ENCODE measurements at regions not wholly inside any gene's neighbourhood (a gene's known extent, or its start where the extent isn't known, plus 50 kb on each side); places are given as distances from the start of the nearest gene placed in this dataset.

- no peaks in the 10 kb centered on the region for H3K9me3 ChIP-seq
- intact Hi-C loops (cut with DNase I), result no loop called here
- 100% methylated on average over 1 of the region's 2 CpGs for WGBS (ENCODE audit: insufficient coverage, low coverage, low lambda C conversion rate, missing lambda C conversion rate)
- H3K4me3 ChIP-seq, result no peak overlapping the region
- peaks cover 0 to 14% (median 0%) of the 10 kb centered on the region in 4 donors for H3K4me1 ChIP-seq
- no peak overlapping the region for H3K27ac ChIP-seq
- H3K36me3 ChIP-seq, result no peaks in the 10 kb centered on the region
- ATAC-seq (no peak), DNase-seq (no peak)
- TF ChIP-seq POLR2A (IDR thresholded peaks at IDR 0.05), result no peak
- no peaks in the 10 kb centered on the region for H3K27me3 ChIP-seq
Measured at GRCh38 chr1:182257369-182258063, 134.1 kb downstream of the GLUL start.

DNA sequence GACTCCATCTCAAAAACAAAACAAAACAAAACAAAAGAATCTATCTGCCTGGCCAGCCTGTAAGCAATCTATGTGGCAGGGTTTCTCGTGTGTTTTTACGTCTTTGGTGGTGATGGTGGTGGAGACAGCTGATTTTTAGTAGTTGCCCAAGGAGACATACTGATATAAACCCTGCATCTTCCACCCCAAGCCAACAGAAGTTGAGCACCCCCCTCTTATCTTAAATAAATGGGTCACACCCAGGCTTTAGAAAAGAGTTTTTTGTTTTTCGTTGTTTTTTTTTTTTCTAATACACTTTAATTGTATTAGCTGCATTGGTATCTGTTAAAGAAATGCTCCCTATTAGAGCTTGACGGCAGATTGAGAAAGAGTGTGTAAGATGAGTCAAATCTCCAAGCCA is 134.7 kb downstream of the GLUL start:
- H3K4me3 ChIP-seq, result no peak overlapping the region
- H3K27ac ChIP-seq, result no peak overlapping the region
- no peaks in the 10 kb centered on the region for H3K36me3 ChIP-seq
- no peaks in the 10 kb centered on the region for H3K27me3 ChIP-seq
- TF ChIP-seq POLR2A (IDR thresholded peaks at IDR 0.05), result no peak
- TF ChIP-seq, protein P1, sequence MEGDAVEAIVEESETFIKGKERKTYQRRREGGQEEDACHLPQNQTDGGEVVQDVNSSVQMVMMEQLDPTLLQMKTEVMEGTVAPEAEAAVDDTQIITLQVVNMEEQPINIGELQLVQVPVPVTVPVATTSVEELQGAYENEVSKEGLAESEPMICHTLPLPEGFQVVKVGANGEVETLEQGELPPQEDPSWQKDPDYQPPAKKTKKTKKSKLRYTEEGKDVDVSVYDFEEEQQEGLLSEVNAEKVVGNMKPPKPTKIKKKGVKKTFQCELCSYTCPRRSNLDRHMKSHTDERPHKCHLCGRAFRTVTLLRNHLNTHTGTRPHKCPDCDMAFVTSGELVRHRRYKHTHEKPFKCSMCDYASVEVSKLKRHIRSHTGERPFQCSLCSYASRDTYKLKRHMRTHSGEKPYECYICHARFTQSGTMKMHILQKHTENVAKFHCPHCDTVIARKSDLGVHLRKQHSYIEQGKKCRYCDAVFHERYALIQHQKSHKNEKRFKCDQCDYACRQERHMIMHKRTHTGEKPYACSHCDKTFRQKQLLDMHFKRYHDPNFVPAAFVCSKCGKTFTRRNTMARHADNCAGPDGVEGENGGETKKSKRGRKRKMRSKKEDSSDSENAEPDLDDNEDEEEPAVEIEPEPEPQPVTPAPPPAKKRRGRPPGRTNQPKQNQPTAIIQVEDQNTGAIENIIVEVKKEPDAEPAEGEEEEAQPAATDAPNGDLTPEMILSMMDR (IDR thresholded peaks at IDR 0.05), result no peak
- ATAC-seq (no peak), DNase-seq (no peak)
- H3K9me3 ChIP-seq, result no peaks in the 10 kb centered on the region
- WGBS (ENCODE audit: insufficient coverage, low coverage, low lambda C conversion rate, missing lambda C conversion rate), result 93% methylated on average over 4 of the region's 4 CpGs
- intact Hi-C loops (cut with DNase I), result no loop called here
- H3K4me1 ChIP-seq, result peaks cover 0 to 14% (median 0%) of the 10 kb centered on the region in 4 donors

GRCh38 chr1:182255494-182255893 is 136.1 kb downstream of the GLUL start:
- DNase-seq (no peak), ATAC-seq (no peak)
- H3K9me3 ChIP-seq, result no peaks in the 10 kb centered on the region
- 100% methylated on average over 4 of the region's 4 CpGs for WGBS (ENCODE audit: insufficient coverage, low coverage, low lambda C conversion rate, missing lambda C conversion rate)
- no peak for TF ChIP-seq POLR2A (IDR thresholded peaks at IDR 0.05)
- TF ChIP-seq, protein P1 (IDR thresholded peaks at IDR 0.05), result no peak
- peaks cover 0 to 14% (median 0%) of the 10 kb centered on the region in 4 donors for H3K4me1 ChIP-seq
- no peak overlapping the region for H3K4me3 ChIP-seq
- intact Hi-C loops (cut with DNase I), result no loop called here
- H3K27ac ChIP-seq, result no peak overlapping the region
- H3K27me3 ChIP-seq, result no peaks in the 10 kb centered on the region
- H3K36me3 ChIP-seq, result no peaks in the 10 kb centered on the region

DNA sequence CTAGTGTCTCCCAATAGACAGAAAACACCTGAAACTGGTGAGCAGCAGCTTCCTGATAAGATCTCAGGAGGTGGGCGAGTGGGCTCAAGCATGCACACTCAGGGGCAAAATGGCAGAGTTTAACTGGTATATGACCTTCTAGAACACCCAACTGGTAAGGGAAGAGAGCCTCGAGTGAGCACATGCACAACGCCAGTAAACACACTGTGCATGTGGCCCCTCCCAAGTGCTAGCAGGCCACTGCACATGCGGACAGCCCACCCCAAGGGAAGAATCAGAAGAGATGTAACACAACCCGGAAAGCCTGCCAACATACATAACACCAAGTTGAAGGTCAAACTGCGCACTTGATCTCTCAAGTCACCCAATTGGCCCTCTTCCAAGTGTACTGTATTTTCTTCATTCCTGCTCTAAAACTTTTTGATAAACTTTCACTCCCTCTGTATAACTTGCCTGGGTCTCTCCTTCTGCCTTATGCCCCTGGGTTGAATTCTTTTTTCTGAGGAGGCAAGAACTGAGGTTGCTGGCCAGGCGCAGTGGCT is 138.2 kb downstream of the GLUL start:
- intact Hi-C loops (cut with DNase I), result no loop called here
- WGBS (ENCODE audit: insufficient coverage, low coverage, low lambda C conversion rate, missing lambda C conversion rate), result 77% methylated on average over 4 of the region's 7 CpGs
- Histone ChIP-seq H3K27me3 (no peaks in the 10 kb centered on the region), H3K36me3 (no peaks in the 10 kb centered on the region), H3K4me3 (no peak overlapping the region), H3K27ac (no peak overlapping the region), H3K4me1 (peaks cover 0 to 10% (median 3%) of the 10 kb centered on the region in 4 donors), H3K9me3 (no peaks in the 10 kb centered on the region)
- TF ChIP-seq POLR2A (IDR thresholded peaks at IDR 0.05), result no peak
- TF ChIP-seq, protein P1 (IDR thresholded peaks at IDR 0.05), result no peak
- no peak for ATAC-seq
- no peak for DNase-seq

GRCh38 chr1:182251561-182251960 is 140.0 kb downstream of the GLUL start:
- ATAC-seq, result no peak
- DNase-seq, result no peak

More at GRCh38 chr1:182251561-182251960, 140.0 kb downstream of the GLUL start:
- intact Hi-C loops (cut with DNase I), result no loop called here
- Histone ChIP-seq H3K27ac (no peak overlapping the region), H3K4me1 (peaks cover 0 to 12% (median 3%) of the 10 kb centered on the region in 4 donors), H3K4me3 (no peak overlapping the region), H3K27me3 (no peaks in the 10 kb centered on the region), H3K9me3 (no peaks in the 10 kb centered on the region), H3K36me3 (no peaks in the 10 kb centered on the region)
- WGBS (ENCODE audit: insufficient coverage, low coverage, low lambda C conversion rate, missing lambda C conversion rate), result 73% methylated on average over 1 of the region's 1 CpG
- TF ChIP-seq POLR2A (IDR thresholded peaks at IDR 0.05), result no peak
